ENCODE measurements at regions not wholly inside any gene's neighbourhood (a gene's known extent, or its start where the extent isn't known, plus 50 kb on each side); places are given as distances from the start of the nearest gene placed in this dataset.

DNA sequence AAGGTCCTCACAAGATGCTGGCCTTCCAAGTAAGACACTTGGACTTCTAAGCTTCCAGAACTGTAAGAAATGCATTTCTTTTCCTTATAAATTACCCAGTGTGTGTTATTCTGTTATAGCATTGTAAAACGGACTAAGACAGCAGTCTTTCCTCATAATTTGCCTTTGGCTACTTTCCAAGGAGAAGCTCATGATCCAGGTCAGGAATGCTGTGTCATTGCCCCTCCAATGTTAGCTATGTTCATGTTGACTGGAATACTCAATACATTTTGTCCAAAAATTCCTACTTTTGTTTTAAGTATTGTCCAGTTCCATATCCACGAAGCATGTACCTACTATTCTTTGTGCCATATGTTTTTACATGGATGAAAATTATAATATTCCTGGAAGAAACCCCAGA, 234.6 kb downstream of the HS3ST3A1 start:
- Histone ChIP-seq H4K20me1 (ENCODE audit: insufficient read depth, low read length, poor library complexity, severe bottlenecking) (no peaks in the 10 kb centered on the region), H3K79me2 (ENCODE audit: insufficient read depth, low read length) (no peaks in the 10 kb centered on the region), H3K9me2 (replicated peaks; ENCODE audit: low read depth, low read length) (no peaks in the 10 kb centered on the region), H3K4me3 (ENCODE audit: low read length, poor library complexity, severe bottlenecking) (no peak overlapping the region), H3K9me3 (ENCODE audit: insufficient read depth, low read depth, low read length) (peaks cover 3% of the 10 kb centered on the region; the same call in 1 of the 2 replicates), H3F3A (ENCODE audit: low read depth) (no peaks in the 10 kb centered on the region), H3K27me3 (ENCODE audit: insufficient read depth, low read length, poor library complexity, severe bottlenecking) (no peaks in the 10 kb centered on the region), H3K36me3 (ENCODE audit: insufficient read depth, low read length) (no peaks in the 10 kb centered on the region), H2AFZ (ENCODE audit: low read length) (no peak overlapping the region), H3K4me1 (ENCODE audit: insufficient read depth, low read length, poor library complexity, severe bottlenecking) (no peaks in the 10 kb centered on the region), H3K4me2 (ENCODE audit: low read depth, low read length, poor library complexity, severe bottlenecking) (no peak overlapping the region), H3K9ac (ENCODE audit: low read depth, low read length, poor library complexity, severe bottlenecking) (no peak overlapping the region)
- TF ChIP-seq CTCF (conservative IDR thresholded peaks at IDR 0.05; ENCODE audit: low read length) = no peak
- TF ChIP-seq EZH2phosphoT487 (IDR thresholded peaks at IDR 0.05; ENCODE audit: borderline replicate concordance) = no peak

- H3K9ac ChIP-seq (ENCODE audit: low read depth, low read length, poor library complexity, severe bottlenecking) = no peak overlapping the region
- no peak overlapping the region for H3K4me3 ChIP-seq (ENCODE audit: low read length, poor library complexity, severe bottlenecking)
- no peaks in the 10 kb centered on the region for H3F3A ChIP-seq (ENCODE audit: low read depth)
- no peaks in the 10 kb centered on the region for H3K4me1 ChIP-seq (ENCODE audit: insufficient read depth, low read length, poor library complexity, severe bottlenecking)
- H3K36me3 ChIP-seq (ENCODE audit: insufficient read depth, low read length) = no peaks in the 10 kb centered on the region
- peaks cover 3% of the 10 kb centered on the region; the same call in 1 of the 2 replicates for H3K9me3 ChIP-seq (ENCODE audit: insufficient read depth, low read depth, low read length)
- TF ChIP-seq EZH2phosphoT487 (IDR thresholded peaks at IDR 0.05; ENCODE audit: borderline replicate concordance) (no peak), CTCF (conservative IDR thresholded peaks at IDR 0.05; ENCODE audit: low read length) (no peak)
- H4K20me1 ChIP-seq (ENCODE audit: insufficient read depth, low read length, poor library complexity, severe bottlenecking) = no peaks in the 10 kb centered on the region
- H2AFZ ChIP-seq (ENCODE audit: low read length) = no peak overlapping the region
- H3K27me3 ChIP-seq (ENCODE audit: insufficient read depth, low read length, poor library complexity, severe bottlenecking) = no peaks in the 10 kb centered on the region
- H3K4me2 ChIP-seq (ENCODE audit: low read depth, low read length, poor library complexity, severe bottlenecking) = no peak overlapping the region
- H3K79me2 ChIP-seq (ENCODE audit: insufficient read depth, low read length) = no peaks in the 10 kb centered on the region
- no peaks in the 10 kb centered on the region for H3K9me2 ChIP-seq (replicated peaks; ENCODE audit: low read depth, low read length)
Measured at GRCh38 chr17:13365331-13365730, 236.4 kb downstream of the HS3ST3A1 start.

- H2AFZ ChIP-seq (ENCODE audit: low read length) = no peak overlapping the region
Measured at GRCh38 chr17:13363771-13364170, 238.0 kb downstream of the HS3ST3A1 start.

More at GRCh38 chr17:13363771-13364170, 238.0 kb downstream of the HS3ST3A1 start:
- H3K4me2 ChIP-seq (ENCODE audit: low read depth, low read length, poor library complexity, severe bottlenecking) = no peak overlapping the region
- H3K36me3 ChIP-seq (ENCODE audit: insufficient read depth, low read length) = no peaks in the 10 kb centered on the region
- no peaks in the 10 kb centered on the region for H3K9me2 ChIP-seq (replicated peaks; ENCODE audit: low read depth, low read length)
- H3K4me1 ChIP-seq (ENCODE audit: insufficient read depth, low read length, poor library complexity, severe bottlenecking) = no peaks in the 10 kb centered on the region
- no peak overlapping the region for H3K9ac ChIP-seq (ENCODE audit: low read depth, low read length, poor library complexity, severe bottlenecking)
- no peak overlapping the region for H3K4me3 ChIP-seq (ENCODE audit: low read length, poor library complexity, severe bottlenecking)
- TF ChIP-seq EZH2phosphoT487 (IDR thresholded peaks at IDR 0.05; ENCODE audit: borderline replicate concordance) (no peak), CTCF (conservative IDR thresholded peaks at IDR 0.05; ENCODE audit: low read length) (no peak)
- H3K27me3 ChIP-seq (ENCODE audit: insufficient read depth, low read length, poor library complexity, severe bottlenecking) = no peaks in the 10 kb centered on the region
- H3K79me2 ChIP-seq (ENCODE audit: insufficient read depth, low read length) = no peaks in the 10 kb centered on the region
- H4K20me1 ChIP-seq (ENCODE audit: insufficient read depth, low read length, poor library complexity, severe bottlenecking) = no peaks in the 10 kb centered on the region
- peaks cover 3% of the 10 kb centered on the region; the same call in 1 of the 2 replicates for H3K9me3 ChIP-seq (ENCODE audit: insufficient read depth, low read depth, low read length)
- H3F3A ChIP-seq (ENCODE audit: low read depth) = no peaks in the 10 kb centered on the region
